Urothelium cell line (cell line): ENCODE measurements at regions not wholly inside any gene's neighbourhood (a gene's known extent, or its start where the extent isn't known, plus 50 kb on each side); places are given as distances from the start of the nearest gene placed in this dataset.

ENCODE experiments used
- DNase-seq: peaks from one replicate; pipeline ENCODE4 v3.0.0; 2011; ENCODE audit warnings: low spot score, mixed read lengths
- FAIRE-seq: peaks from 2 replicates; lab custom pipeline; 2011; peaks lifted over from hg19 to GRCh38; lab: Jason Lieb, UNC

DNA sequence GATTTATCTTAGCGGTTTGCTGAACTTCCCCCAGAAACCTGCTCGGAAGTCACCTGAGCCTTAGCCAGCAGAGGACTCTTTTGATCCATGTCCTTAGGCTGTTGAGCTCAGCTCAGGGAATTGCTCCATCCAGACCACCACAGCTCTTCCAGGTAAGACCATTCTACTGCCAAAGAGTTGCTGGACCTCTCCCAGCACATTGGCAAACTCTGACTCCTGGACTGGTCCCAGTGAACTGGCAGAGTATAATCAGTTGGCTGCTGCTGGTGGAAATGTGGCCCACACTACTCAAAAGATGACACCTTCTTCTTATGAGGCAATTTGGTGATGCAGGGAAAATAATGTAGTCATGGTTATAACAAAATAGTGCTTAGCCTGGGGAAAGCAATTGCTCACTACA, 308.8 kb upstream of the FIGN start:
- no peak for DNase-seq
- no peak for FAIRE-seq

DNA sequence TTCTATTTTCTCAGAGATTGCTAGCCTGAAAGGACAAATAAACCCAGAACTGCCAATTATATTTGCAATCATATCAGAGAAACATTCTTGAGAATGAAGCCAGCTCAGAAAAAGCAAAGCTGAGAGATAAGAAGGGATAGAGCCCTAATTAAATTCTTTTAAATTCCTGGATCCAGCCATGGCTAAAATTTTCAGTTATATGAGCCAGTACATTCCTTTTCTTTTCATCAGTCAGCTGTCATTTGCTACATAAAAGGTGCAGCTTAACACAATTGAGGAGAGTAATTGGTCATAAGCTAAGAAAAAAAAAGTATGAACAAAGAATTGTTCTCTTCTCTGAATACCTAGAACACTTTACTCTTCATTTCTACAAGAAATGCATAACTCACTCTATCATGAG, 303.5 kb upstream of the FIGN start:
- FAIRE-seq (no peak), DNase-seq (no peak)

DNA sequence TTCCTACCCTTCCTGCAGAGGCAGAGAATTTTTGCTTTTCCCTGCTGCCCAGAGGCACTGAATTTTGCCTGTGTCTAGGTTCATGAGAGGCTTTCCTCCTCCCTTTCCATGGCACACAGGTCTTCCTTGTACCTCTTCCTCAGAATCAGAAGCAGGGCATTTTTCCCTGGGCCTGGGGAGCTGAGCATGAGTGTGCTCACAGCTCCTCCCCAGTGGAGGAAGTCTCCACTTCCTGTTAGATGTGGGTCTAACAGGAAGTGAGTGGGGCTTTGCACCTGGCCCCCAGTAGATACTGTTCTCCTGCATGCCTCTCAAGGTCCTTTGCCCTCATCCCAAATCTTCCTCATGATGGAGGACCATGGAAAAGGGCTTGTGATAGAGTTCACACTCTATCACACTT, 297.2 kb upstream of the FIGN start:
- no peak for DNase-seq
- no peak for FAIRE-seq

DNA sequence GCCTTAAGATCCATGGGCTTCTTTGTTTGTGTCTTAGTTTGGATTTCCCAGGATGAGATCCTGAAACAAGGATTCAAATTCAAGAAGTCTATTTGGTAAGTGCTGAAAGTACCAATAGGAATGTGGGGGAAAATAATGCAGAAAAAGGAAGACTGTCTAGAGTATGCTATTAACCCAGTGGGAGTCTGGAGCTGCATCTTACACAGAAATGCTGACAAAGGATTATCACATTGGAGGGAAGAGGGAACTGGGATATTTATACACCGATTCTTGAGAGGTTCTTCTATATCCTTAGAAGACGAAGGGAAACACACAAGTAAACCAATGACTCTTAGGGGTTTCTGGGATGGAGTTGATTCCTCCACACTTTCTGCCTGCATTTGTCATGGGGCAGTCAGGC, 294.8 kb upstream of the FIGN start:
- FAIRE-seq, result no peak
- no peak for DNase-seq

DNA sequence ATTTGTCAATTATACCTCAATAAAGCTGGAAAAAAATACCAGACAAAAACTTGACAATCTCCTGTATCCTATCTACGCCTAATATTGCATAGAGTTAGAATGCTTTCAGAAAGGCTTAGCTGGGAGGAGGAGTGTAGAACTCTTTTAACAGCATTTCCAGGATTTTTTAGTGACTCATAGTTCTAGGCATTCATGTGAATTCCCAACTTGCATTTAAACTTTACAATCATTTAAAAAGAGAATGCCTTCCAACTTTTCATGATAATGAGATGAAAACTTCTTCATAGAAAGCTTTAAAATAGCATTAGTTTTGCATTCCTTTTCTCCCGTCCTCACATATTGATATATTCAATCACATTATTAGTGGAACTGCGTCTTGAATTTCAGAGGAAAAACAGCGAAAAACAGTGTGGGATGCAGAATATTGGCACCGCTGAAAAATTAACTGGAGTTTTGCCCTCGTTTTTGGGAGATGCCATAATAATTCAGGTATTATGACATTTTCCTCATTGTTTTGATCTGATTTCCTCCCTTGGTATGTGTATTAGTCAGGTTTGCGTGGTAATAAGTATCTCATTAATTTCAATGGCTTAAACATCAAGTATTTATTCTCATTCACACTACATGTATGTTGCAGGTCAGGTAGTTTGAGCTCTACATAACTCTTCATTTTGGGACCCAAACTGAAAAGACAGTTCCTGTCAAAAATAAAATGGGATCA, 293.2 kb upstream of the FIGN start:
- DNase-seq (peak; percentile 14), FAIRE-seq (no peak)

DNA sequence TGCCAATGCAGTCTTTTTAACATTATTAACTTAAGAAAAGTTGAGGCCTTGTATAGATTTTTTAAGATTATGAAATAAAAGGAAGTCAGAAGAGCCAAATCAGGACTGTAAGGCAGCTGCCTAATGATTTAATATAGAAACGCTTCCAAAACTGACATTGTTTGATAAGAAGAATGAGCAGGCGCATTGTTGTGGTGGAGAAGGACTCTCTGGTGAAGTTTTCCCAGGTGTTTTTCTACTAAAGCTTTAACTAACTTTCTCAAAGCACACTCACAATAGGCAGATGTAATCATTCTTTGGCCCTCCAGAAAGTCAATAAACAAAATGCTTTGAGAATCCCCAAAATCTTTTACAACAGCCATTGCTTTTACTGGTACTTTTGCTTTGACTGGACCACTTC, 288.6 kb upstream of the FIGN start:
- FAIRE-seq, result no peak

DNA sequence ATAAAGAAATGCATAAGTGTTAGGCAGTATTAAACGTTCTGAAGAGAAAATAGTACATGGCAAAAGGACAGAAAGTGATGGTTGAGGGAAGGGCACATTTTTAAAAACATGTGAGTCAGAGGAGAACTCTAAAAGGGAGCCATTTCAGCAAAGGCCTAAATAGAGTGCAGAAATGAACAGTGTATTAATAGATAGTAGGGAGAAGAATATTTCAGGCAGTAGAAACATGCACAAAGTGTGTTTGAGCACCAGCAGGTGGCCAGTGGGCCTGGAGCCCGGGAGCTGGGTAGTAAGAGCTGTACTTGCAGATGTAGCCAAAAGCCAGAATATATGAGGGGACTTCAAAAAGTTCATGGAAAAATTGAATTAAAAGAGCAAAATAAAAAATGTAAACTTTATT, 288.1 kb upstream of the FIGN start:
- DNase-seq (no peak), FAIRE-seq (no peak)

More for the DNA sequence above, 288.6 kb upstream of the FIGN start:
- no peak for DNase-seq

DNA sequence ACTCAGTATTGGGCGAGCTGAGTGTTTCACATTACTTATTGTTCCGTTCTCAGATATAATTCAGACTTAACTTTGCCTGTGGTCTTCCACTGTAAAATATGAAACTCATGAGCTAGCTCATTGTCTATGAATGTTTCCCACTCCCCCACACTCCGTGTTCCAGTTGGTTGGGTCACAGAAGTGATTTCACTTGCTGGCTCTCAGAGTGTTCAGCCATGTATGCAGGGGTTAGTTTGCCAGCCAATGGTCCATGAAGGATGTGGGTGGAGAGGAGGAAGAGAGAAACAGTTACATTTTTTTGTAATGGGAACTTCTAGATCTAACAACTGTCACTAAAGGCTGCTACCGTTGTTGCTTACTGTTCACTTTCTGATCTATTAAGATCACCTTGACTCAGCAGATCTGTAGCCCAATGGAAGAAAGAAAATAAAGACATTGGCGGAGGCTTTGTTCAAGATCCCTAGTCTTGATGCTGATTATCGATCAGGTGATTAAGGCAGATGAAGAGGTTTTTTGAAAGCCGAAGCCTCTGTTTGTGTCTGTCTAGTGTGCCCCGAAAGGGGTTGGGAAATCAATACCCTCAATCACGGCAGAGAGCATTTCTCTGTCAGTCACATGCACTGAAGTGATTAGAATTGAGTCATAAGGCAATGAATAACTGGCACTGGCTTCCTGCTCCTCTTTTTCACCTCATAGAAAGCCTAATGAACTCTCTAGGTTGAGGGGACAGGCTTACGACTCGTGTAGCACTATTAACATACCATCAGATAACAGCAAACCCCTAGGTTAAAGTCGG, 279.7 kb upstream of the FIGN start:
- FAIRE-seq (no peak), DNase-seq (no peak)

DNA sequence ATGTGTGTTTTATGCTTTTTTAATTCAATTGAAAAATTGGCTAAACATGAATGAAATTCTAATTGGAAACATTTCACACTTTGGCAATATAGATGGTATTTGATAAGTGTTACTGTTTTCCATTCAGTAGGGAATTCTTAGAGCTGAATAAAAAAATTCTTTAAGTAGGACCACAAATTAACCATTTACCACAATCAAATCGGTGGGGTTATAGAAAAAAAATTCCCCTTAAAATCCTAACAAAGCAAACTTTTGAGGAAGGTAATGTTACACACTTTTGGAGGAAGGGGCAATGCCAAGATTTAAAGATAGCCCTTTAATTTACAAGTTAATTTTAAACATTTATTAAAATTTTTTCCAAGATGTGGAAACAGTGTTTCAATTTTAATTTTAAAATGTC, 279.0 kb upstream of the FIGN start:
- DNase-seq, result no peak
- no peak for FAIRE-seq

DNA sequence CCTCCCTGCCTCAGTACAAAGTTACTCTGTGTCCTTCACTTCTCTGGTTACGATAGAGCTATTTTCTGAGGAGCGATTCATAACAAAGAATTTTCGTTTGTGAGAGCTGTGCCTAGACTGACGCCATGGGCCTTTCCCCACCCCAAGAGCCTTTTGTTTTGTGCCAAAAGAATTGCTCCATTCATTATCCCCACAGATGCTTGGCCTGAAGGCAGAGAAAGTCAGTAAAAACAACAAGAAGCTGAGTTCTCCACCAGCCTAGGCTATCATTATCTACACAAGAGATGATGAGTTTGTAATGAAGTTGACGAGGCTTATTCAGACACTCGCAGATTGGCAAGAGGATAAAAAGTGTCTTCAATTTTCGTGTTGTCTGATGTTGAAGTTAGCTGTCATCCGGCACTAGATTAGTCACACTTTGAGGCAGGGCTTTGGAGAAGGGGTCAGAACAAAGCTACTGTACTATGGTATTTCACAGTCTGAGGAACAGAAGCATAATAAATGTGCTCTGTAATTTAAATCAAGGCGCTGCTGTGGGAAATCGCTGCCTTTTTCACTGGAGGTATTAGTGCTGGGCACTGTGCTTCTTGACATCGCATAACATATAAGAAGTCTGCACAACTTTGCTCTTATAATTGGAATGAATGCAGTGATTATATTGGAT, 278.4 kb upstream of the FIGN start:
- FAIRE-seq (no peak), DNase-seq (no peak)

DNA sequence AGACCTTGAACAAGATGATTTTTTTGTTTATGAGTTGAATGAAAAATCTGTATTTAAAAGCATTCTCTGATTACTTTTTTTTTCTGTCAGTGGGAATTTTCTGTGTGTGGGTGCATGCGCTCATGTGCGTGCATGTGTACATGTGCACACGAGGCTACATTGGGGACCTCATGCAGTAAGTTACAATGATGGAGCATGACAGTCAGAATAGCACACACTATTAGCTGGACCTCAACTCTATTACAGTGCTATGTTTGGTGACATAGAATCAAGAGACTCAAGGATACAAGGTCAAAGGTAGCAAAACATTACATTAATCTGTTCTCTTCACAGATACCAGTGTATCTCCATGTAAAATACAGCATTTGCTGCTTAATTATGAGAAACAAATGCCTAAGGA, 276.8 kb upstream of the FIGN start:
- no peak for FAIRE-seq

DNA sequence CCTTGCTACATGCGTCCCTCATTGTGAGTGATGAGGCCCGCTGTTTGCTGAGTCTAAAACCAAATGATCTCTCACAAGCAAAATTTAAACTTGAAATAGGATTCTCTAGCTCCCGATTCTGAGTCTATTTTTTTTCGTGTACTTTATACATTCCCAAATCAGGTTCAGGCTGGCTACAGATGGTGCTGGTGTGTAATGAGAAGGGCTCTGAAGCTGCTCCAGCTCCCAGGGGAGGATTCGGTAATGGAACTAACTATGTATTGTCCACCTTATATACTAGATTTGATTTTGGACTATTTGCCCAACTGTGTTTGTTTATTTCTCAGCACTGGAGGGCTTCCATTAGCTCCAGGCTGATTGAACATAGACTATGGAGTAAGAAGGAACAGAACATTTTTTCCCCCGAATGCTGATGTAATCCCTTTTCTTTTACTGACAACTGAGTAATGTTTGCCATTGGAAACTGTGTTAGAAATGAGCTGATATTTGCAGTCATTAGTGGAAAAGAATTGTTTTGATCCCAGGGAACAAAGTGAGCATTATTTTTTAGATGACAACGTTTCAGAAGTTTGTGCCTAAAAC, 274.0 kb upstream of the FIGN start:
- FAIRE-seq (no peak), DNase-seq (no peak)

More for the DNA sequence above, 276.8 kb upstream of the FIGN start:
- DNase-seq, result no peak

DNA sequence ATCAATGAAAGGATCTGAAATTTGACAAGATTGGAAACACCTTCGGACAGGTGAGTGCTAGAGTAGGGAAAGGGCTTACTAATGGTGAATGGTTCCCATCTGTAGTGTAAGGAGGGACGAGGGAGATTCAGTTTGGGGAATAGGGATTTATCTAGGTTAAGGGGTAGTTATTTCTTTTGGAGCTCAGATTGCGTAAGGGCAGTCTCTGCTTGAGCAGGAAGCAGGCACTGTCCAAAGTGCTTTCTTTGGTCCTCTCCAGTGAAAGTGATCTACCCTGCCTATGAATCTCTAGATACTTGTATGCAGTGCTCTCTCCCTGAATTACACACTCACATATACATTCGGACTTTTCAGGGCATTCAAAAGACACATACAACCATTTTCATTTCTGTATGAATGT, 272.9 kb upstream of the FIGN start:
- FAIRE-seq (no peak), DNase-seq (no peak)

DNA sequence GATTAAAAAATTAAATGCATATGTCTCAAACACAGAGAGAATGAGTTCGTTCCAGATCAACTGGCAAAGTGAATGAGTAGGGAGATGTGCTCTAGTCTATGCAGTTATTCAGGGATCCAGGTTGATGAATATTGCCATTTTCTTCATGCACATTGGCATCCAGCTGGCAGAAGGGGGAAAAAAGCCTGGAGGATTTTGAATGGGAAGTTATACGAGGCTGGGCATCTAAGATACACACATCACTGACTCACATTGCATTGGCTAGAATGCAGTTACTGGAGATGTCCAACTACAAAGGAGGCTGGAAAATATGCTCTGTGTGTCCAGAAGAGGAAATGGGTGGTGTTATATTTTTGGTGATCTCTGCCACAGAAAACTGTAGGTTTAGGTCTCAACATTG, 270.9 kb upstream of the FIGN start:
- DNase-seq (no peak), FAIRE-seq (no peak)

DNA sequence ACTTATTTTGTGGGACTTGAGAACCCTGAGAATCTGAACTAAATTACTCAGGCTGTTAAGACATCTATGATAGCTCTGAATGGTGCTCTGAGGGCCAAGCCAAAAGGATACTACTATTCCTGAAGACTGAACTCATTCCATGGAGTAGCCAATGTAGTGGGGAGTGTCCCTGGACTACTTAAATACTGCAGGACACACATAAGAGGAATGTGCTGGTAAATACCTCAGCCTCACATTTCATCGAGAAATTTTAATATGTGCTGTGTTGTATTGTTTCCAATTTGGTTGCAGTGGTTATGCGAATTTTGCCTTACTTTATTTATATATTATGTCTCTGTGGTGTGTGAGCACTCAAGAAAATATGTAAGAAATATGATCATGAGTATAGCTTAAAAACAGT, 264.4 kb upstream of the FIGN start:
- no peak for FAIRE-seq
- DNase-seq, result no peak

DNA sequence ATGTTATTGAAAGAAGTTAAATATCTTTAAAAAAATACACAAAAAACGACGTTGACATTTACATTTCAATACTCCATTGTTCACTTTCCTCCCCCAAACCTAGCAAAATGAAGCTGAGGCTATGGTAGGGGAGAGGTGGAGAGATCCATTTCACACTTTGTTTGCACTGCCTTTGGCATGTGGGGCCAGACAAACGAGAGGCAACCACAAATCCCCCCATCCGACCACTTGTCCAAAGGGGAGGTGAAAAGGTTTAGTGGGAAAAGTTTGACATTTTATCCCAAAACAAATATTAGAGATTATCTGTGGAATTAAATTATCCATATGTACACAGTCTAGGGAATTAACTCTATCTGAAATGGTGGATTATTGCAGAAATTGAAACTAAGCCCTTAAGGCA, 261.7 kb upstream of the FIGN start:
- DNase-seq (no peak), FAIRE-seq (no peak)

DNA sequence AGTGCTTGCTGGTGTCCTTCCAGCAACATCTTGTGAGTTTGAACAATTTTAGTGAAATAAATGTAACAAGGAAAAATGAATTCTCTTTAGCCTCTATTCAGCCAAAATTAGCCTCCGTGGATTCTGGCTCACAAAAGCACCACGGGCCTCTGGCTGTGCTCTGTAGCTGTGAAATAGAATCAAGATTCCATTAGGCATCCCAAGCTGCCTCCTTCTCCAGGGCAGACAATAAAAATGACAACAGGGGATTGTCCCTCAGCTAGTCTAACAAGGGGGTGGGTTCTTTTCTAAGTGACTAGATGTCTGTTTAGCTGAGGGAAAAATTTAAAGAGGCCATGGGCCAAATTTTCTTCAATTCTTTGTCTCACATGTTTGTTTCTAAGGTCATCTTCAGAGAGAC, 254.7 kb upstream of the FIGN start:
- FAIRE-seq (no peak), DNase-seq (no peak)

DNA sequence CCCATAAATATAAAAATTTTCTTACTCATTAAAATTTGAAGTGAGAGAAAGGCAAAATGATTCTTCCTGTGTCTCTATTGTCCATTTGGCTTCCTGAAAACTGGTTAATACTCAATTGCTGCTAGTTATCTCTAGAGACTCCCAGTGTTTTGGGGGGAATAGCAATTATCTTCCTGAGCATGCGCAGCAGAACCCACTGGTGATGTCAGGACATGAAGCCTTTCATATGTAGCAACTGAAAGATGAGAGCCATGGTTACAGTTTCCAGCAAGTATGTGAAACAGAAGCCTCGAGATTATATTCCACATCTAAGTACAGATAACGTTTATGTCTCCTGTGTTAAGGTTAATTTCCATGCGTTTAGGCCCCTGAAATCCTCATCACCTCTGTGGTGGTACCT, 254.3 kb upstream of the FIGN start:
- FAIRE-seq (no peak), DNase-seq (no peak)

DNA sequence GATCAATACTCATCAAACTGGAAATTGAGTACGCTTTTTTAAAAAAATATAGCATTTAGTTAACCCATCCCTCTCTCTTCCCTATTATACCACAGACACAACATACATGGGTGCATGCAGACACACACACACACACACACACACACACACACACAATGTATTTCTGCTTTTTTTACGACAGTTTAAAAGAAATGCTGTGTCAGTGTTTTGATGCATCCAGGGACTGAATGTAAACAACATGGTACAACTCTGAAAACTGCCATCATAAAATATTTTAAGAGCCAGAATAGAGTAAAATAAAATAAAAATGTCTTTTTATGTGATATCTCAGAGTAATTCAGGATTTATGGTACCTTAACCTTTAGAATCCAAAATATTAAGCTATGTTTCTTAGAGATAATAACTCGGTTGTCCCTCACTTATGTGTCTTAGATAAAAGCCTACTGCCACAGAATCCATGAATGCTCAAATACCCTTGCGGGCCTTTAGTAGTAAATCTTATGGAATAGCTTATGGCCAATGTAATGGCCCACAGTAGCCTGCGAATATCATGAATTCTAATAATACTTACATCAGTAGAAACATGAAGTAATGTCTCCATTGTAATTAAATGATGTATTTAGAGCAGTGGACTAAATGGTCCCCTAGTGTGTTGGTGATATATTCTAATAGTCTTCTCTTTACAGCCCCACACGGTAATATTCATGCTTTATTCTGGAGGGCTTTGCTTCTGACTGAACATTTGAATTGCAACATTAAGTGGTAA, 251.6 kb upstream of the FIGN start:
- no peak for FAIRE-seq
- DNase-seq, result no peak

DNA sequence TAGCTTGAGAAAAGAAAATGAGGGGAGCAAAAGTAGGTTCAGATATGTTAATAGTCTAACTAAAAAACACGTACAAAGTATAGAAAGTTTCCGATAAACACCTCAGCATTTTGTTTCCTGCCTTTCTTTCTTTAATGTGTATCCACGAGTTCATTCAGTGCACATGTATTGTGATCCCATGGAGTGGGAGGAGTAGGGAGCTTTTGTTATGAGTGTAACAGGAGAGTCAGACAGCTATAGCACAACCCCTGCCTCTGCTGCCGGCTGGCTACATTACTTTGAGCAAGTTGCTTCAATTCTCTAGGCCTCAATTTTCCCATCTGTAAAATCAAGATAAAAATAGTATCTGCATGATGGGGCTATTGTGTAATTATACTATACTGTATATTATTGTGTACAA, 249.2 kb upstream of the FIGN start:
- DNase-seq, result no peak
- no peak for FAIRE-seq

DNA sequence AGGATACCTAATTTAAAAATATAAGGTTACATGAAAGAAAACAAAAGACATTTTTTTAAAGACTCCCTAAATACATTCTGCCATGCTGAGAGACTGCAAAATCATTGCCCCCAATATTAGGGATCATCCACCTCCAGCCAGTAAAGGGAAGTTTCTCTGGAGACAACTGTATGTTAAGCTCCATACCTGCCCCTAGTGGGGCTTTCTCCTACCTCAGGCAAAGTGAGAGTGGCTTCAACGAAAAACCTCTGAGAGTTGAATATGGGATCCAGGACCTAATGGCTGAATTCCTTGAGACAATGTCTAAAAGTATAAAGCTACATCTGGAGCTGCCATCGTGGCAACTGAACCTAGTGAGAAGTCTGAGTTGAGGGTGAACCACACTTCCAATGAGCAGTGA, 248.1 kb upstream of the FIGN start:
- FAIRE-seq, result no peak

More for the DNA sequence above, 248.1 kb upstream of the FIGN start:
- DNase-seq, result no peak
